ENCODE measurements at regions not wholly inside any gene's neighbourhood (a gene's known extent, or its start where the extent isn't known, plus 50 kb on each side); places are given as distances from the start of the nearest gene placed in this dataset.

- Histone ChIP-seq H3K4me3 (no peak overlapping the region), H3K27ac (no peak overlapping the region), H3K36me3 (no peaks in the 10 kb centered on the region), H3K9me3 (no peaks in the 10 kb centered on the region), H3K4me1 (no peaks in the 10 kb centered on the region), H3K27me3 (no peaks in the 10 kb centered on the region)
- TF ChIP-seq POLR2AphosphoS5 (IDR thresholded peaks at IDR 0.05) (no peak), POLR2A (IDR thresholded peaks at IDR 0.05) (no peak)
- TF ChIP-seq, protein P1, sequence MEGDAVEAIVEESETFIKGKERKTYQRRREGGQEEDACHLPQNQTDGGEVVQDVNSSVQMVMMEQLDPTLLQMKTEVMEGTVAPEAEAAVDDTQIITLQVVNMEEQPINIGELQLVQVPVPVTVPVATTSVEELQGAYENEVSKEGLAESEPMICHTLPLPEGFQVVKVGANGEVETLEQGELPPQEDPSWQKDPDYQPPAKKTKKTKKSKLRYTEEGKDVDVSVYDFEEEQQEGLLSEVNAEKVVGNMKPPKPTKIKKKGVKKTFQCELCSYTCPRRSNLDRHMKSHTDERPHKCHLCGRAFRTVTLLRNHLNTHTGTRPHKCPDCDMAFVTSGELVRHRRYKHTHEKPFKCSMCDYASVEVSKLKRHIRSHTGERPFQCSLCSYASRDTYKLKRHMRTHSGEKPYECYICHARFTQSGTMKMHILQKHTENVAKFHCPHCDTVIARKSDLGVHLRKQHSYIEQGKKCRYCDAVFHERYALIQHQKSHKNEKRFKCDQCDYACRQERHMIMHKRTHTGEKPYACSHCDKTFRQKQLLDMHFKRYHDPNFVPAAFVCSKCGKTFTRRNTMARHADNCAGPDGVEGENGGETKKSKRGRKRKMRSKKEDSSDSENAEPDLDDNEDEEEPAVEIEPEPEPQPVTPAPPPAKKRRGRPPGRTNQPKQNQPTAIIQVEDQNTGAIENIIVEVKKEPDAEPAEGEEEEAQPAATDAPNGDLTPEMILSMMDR (IDR thresholded peaks at IDR 0.05), result no peak
- no peak for DNase-seq (ENCODE audit: low spot score in 2 of 2)
- intact Hi-C loops (cut with DNase I; ENCODE audit: low total_unique reads), result no loop called here
Observed at GRCh38 chr15:95761501-95762165, 568.9 kb upstream of the NR2F2 start.

GRCh38 chr15:95763426-95763825 lies 567.1 kb upstream of the NR2F2 start:
- TF ChIP-seq, protein P1 (IDR thresholded peaks at IDR 0.05), result no peak
- no peak for TF ChIP-seq POLR2A (IDR thresholded peaks at IDR 0.05)
- no peak for TF ChIP-seq POLR2AphosphoS5 (IDR thresholded peaks at IDR 0.05)
- no peak overlapping the region for H3K4me3 ChIP-seq
- no peaks in the 10 kb centered on the region for H3K27me3 ChIP-seq
- no peaks in the 10 kb centered on the region for H3K36me3 ChIP-seq
- intact Hi-C loops (cut with DNase I; ENCODE audit: low total_unique reads), result no loop called here
- no peaks in the 10 kb centered on the region for H3K9me3 ChIP-seq
- H3K4me1 ChIP-seq, result no peaks in the 10 kb centered on the region
- DNase-seq (ENCODE audit: low spot score in 2 of 2), result no peak
- H3K27ac ChIP-seq, result no peak overlapping the region

GRCh38 chr15:95765161-95765560 lies 565.3 kb upstream of the NR2F2 start:
- Histone ChIP-seq H3K9me3 (no peaks in the 10 kb centered on the region), H3K4me1 (no peaks in the 10 kb centered on the region), H3K27me3 (no peaks in the 10 kb centered on the region), H3K27ac (no peak overlapping the region), H3K36me3 (no peaks in the 10 kb centered on the region), H3K4me3 (no peak overlapping the region)
- TF ChIP-seq, protein P1 (IDR thresholded peaks at IDR 0.05), result no peak
- TF ChIP-seq POLR2AphosphoS5 (IDR thresholded peaks at IDR 0.05), result no peak
- TF ChIP-seq POLR2A (IDR thresholded peaks at IDR 0.05), result no peak
- no peak for DNase-seq (ENCODE audit: low spot score in 2 of 2)
- intact Hi-C loops (cut with DNase I; ENCODE audit: low total_unique reads), result no loop called here

- Histone ChIP-seq H3K9me3 (no peaks in the 10 kb centered on the region), H3K27me3 (no peaks in the 10 kb centered on the region), H3K36me3 (no peaks in the 10 kb centered on the region), H3K27ac (no peak overlapping the region), H3K4me1 (no peaks in the 10 kb centered on the region), H3K4me3 (no peak overlapping the region)
- intact Hi-C loops (cut with DNase I; ENCODE audit: low total_unique reads), result no loop called here
- TF ChIP-seq POLR2AphosphoS5 (IDR thresholded peaks at IDR 0.05) (no peak), POLR2A (IDR thresholded peaks at IDR 0.05) (no peak)
- TF ChIP-seq, protein P1 (IDR thresholded peaks at IDR 0.05), result no peak
- DNase-seq (ENCODE audit: low spot score in 2 of 2), result no peak
Observed at GRCh38 chr15:95770196-95770595, 560.3 kb upstream of the NR2F2 start.

- TF ChIP-seq, protein P1 (IDR thresholded peaks at IDR 0.05), result no peak
- no peak for TF ChIP-seq POLR2AphosphoS5 (IDR thresholded peaks at IDR 0.05)
- TF ChIP-seq POLR2A (IDR thresholded peaks at IDR 0.05), result no peak
Observed at GRCh38 chr15:95772982-95773381, 557.5 kb upstream of the NR2F2 start.

More at GRCh38 chr15:95772982-95773381, 557.5 kb upstream of the NR2F2 start:
- no peaks in the 10 kb centered on the region for H3K9me3 ChIP-seq
- no peaks in the 10 kb centered on the region for H3K27me3 ChIP-seq
- H3K4me1 ChIP-seq, result no peaks in the 10 kb centered on the region
- no peaks in the 10 kb centered on the region for H3K36me3 ChIP-seq
- DNase-seq (ENCODE audit: low spot score in 2 of 2), result no peak
- intact Hi-C loops (cut with DNase I; ENCODE audit: low total_unique reads), result no loop called here
- H3K4me3 ChIP-seq, result no peak overlapping the region
- no peak overlapping the region for H3K27ac ChIP-seq
